HG03558 (cell line): ENCODE measurements at regions not wholly inside any gene's neighbourhood (a gene's known extent, or its start where the extent isn't known, plus 50 kb on each side); places are given as distances from the start of the nearest gene placed in this dataset.

Source experiments
- ATAC-seq: cut with Tn5 transposase; IDR thresholded peaks from one replicate; pipeline ENCODE4 v1.9.1; 2021; ENCODE audit warnings: moderate number of reproducible peaks; ENCODE audit not compliant: unreplicated experiment; ENCODE audit errors: extremely low read depth

- no peak for ATAC-seq
Observed at GRCh38 chr9:36728651-36729520, 156.2 kb downstream of the MELK start.

DNA sequence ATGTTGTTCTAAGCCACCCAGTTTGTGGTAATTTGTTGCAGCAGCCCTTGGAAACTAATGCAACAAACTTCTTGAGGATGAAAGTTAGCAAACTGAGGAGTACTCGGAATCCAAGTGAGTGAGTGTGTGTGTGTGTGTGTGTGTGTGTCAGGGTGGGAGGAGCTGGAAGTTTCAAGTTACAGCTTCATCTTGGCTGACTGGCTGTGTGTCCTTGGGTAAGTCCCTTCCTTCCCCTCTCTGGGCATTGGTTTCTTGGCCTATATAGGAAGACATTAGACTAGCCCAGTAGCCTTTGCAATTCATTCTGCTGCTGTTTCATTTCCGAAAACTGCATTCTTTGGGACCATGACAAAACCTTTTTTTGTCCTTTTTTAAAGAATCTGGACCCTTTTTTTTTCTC, 157.2 kb downstream of the MELK start:
- no peak for ATAC-seq

DNA sequence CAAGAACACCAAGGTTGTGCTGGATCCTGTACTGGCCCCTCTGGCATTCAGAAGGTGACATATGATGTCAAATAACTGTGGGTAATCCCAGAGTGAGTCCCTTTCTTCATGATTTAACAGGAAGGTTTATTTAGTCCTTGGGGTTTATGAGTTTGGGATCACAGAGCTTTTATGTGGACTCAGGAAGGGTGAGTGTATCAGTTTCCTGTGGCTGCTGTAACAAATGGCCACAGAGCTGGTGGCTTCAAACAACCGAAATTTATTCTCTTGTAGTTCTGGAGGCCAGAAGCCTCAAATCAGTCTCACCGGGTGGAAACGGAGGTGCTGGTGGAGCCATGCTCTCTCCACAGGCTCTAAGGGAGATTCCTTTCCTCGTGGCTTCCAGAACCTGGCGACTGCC, 157.7 kb downstream of the MELK start:
- no peak for ATAC-seq

DNA sequence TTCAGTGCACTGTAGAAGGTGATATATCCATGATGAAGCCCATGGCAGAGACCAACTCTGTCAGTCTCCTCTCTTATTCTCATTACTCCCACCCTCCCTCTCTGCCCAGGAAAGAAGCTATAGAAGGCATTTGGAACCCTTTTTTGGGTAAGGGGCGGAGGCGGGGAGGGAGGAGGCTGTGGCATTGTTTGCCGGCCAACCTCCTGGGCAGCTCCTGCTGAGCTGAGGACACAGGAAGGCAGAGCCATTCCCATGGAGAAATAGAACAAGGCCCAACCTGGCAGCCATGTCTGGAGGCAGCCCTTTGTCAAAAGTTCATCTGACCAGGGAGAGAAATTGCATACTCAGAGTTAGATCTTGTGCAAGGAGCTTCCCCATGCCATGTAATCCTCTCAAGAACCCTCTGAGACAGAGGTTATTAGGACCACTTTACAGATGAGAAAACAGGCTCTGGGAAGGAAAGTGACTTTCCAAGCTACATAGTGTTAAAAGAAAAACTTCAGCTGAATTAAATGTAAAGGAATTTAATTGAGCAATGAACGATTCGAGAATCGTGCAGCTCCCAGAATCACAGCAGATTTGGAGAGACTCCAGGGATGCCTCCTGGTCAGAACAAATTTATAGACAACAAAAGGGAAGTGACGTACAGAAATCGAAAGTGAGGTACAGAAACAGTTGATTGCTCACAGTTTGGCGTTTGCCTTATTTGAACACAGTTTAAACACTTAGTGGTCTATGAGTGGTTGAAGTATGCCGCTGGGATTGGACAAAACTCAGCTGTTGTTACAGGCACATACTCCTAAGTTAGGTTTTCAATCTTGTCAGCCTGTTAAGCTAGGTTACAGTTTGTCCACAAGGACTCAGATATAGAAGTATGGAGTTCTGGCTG, 158.6 kb downstream of the MELK start:
- no peak for ATAC-seq

- no peak for ATAC-seq
Observed at GRCh38 chr9:36734737-36735136, 162.0 kb downstream of the MELK start.

GRCh38 chr9:36736648-36737047, 164.0 kb downstream of the MELK start:
- ATAC-seq, result no peak

DNA sequence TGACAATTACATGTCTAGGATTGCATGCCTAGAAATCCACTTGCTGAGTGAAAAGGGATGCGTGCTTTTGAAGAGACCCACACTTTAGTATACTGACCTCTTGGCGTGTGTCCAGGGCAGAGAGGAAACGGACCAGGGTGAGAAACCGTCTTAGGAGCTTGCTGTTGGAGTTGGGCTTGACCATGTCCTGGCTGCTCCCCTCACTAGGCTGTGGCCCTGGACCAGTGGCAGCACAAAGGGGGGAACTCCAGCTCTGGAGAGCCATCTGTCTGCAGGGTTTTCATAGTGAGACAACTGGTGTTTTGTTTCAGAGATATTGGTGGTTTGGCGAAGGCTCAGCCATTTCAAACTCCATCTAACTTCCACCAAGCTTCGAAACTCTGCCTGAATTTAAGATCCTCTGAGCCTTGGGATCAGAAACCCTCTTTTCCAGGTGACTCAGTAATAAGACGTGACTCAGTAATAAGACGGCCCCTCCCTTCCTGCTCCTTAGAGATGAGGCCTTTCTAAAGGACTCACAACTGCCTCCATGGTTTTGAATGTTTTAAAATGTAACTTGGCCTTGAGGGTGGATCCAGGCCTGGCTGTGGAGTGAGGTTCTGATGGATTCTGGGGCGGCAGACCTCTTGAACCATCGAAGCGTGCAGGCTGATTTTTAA, 165.8 kb downstream of the MELK start:
- no peak for ATAC-seq

- ATAC-seq, result no peak
Observed at GRCh38 chr9:36739373-36740116, 166.8 kb downstream of the MELK start.

DNA sequence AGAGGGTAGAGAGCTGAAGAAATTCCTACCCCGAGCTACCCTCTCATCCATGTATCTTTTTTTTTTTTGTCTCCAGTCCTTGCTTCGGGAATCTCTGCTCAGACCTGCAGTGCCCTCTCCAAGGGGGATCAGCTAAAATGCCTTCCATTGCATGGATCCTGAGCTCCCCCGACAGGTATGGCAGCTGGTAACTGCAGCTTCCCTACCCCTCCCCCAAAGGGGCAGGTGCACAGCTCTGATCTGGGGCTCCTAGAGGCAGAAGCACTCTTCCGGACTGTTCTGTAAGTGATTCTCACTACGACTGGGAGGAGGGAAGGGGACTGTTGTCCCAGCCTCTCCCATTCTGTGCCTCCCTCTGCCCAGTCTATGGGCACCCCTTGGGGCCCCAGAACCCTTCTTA, 169.6 kb downstream of the MELK start:
- no peak for ATAC-seq

DNA sequence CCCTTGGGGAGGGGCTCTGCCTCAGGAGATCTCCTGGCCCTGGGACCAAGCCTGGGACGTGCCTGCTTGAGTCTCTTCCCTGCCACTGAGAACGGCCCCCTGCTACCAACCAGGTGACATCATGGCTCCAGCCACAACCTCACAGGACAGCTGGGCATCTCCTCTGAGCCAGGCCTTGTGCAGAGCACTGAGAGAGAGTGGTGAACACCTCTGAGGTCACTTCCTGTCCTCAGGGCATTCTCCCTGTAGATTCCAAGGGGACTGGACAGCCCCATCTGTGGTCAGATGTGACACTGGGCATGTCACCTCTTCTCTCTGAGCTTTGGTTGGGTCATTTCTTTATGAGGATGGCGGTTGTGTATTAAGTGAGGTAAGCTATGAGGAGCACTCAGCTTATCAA, 172.0 kb downstream of the MELK start:
- ATAC-seq, result no peak

DNA sequence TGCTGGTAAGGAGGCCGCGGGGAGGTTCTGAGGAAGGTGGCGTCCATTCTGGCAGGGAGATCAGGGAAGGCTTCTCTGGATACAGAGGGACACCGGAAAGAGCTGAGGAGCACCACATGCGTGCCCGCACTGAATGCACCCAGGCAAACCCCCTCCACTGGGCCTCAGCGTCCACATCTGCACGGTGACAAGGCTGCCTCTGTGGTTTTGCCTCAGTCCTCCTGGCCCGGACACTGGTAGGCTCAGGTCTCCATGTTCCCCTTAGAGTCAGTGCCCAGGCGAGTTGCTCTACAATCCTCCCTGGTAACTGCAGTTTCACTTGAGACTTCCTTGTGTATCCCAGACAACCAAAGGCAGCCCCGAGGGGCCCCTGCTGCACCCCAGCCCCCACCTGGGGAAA, 173.3 kb downstream of the MELK start:
- ATAC-seq, result no peak

GRCh38 chr9:36746415-36746814, 173.7 kb downstream of the MELK start:
- no peak for ATAC-seq

GRCh38 chr9:36748322-36748899, 175.7 kb downstream of the MELK start:
- ATAC-seq, result no peak

DNA sequence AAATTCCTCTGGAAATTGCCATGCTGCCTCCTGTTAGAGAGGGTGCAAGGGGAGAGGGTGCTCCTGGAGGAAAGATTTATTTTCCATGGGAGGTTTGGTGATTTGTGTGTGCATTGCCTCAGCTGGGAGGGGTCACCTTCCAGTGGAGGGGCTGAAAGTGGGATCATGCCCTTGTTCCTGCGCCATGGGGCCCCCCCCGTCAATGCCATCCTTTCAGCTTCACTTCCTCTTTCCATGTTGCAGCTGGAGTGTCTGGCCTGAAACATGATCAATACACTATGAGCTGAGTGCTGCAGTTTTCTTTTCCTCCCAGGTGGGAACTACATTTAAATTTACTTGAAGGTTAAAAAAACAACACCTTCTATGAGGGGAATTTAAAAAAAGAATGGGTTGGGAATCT, 176.8 kb downstream of the MELK start:
- ATAC-seq, result no peak

DNA sequence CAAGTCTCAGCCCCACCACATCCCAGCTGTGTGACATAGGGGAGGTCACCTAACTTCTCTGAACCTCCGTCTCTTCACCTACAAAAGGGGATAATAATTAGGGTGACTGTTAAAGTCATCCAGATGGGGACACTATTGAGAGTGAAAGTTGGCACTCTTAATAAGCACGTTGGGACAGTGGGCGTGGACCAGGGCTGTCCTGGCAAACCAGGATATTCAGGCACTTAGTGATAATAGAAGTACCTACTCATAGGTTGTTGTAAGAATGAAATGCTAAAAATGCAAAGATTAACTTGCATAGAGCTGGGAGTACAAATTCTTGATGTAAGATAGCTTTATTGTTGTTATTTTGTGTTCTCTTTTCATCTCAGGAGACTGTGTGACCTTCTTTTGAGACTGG, 177.9 kb downstream of the MELK start:
- ATAC-seq, result no peak

GRCh38 chr9:36755019-36755418, 182.3 kb downstream of the MELK start:
- ATAC-seq, result no peak

- no peak for ATAC-seq
Observed at GRCh38 chr9:36759141-36759540, 186.4 kb downstream of the MELK start.

DNA sequence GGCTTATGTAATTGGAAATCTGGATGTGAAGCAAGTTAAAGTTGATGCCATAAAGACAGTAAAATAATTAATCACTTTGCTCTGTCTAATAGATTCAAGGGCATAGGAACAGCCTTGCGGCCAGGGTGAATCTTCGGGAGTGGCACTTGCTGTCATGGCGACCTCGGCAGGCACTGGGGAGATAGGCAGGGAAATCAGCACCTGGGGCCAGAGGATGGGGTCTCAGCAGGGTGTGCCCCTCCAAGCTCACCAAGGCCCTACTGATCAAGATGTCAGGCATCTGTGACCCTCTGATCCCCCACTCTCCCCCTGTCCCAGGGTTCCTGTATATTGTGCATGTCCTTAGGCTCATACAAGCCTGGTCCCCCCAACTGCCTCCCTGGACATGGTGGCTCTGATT, 187.3 kb downstream of the MELK start:
- no peak for ATAC-seq

DNA sequence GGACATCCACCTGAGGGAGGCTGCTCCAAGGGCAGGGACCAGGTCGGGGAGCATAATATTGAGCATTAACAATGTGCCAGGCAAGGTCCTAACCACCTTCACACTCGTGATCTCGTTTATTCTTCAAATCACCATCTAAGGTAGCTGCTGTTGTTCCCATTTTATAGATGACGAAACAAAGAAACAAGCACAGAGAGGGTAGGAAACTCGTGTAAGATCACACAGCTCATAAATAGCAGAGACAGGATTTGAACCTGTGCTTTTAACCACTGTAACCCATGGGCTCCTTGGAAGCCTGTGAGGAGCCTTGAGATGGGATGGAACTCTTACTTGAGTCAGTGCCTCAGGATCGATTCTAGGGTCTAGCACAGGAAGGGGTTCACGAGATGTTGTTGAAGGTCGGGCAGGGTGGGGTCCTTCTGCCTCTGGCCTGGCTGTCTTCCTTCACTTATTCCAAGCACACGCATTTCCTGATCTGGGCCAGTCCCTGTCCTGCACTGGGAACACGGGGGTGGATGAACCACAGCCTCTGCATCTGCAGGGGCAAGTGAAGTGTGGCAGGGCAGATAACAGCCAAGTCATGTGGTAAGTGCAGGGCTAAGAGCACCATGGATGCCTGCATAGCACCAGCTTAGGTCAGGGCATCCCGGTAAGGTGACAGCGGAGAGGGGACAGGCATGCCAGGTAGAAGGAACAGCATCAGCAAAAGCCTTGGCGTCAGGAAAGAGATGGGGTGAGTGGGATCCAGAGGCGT, 188.1 kb downstream of the MELK start:
- no peak for ATAC-seq
